ENCODE measurements at regions not wholly inside any gene's neighbourhood (a gene's known extent, or its start where the extent isn't known, plus 50 kb on each side); places are given as distances from the start of the nearest gene placed in this dataset.

DNA sequence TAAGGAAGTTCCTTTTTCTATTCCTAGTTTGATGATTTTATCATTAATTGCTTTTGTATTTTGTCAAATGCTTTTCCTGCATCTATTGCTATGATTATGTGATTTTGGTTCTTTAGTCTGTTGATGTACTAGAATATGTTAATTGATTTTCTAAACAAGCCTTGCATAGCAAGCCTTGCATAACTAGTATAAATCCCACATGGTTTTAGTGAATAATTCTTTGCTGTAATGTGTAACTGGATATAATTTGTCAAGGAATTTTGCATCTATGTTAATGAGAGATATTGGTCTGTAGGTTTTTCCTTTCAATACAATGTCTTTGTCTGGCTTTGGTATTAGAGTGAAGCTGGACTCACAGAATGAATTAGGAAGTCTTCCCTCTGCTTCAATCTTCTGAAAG, 460.2 kb downstream of the LTN1 start:
- Histone ChIP-seq H3K9me2 (replicated peaks; ENCODE audit: insufficient read depth, low read length) (no peaks in the 10 kb centered on the region), H2AFZ (ENCODE audit: low read depth, low read length, severe bottlenecking) (no peak overlapping the region), H3K9ac (ENCODE audit: low read length) (no peak overlapping the region), H3K36me3 (ENCODE audit: low read length) (no peaks in the 10 kb centered on the region), H3K4me3 (ENCODE audit: insufficient read depth, low read length, poor library complexity, severe bottlenecking) (no peak overlapping the region), H3K27ac (ENCODE audit: low read depth, low read length) (no peak overlapping the region), H3K4me2 (ENCODE audit: low read depth, low read length, poor library complexity, severe bottlenecking) (no peak overlapping the region), H3K9me3 (ENCODE audit: insufficient read depth, low read length) (no peaks in the 10 kb centered on the region), H4K20me1 (ENCODE audit: low read depth, low read length) (no peaks in the 10 kb centered on the region), H3F3A (ENCODE audit: insufficient read depth) (no peaks in the 10 kb centered on the region), H3K79me2 (ENCODE audit: insufficient read depth, low read length) (no peaks in the 10 kb centered on the region), H3K27me3 (ENCODE audit: low read length) (no peaks in the 10 kb centered on the region)
- no peak for TF ChIP-seq CTCF (IDR thresholded peaks at IDR 0.05; ENCODE audit: insufficient read depth, low read length, poor library complexity, severe bottlenecking)
- no peak for TF ChIP-seq EZH2phosphoT487 (conservative IDR thresholded peaks at IDR 0.05; ENCODE audit: low read length)

GRCh38 chr21:28523367-28523766, 469.3 kb downstream of the LTN1 start:
- Histone ChIP-seq H3K27ac (ENCODE audit: low read depth, low read length) (no peak overlapping the region), H4K20me1 (ENCODE audit: low read depth, low read length) (no peaks in the 10 kb centered on the region), H3K9me3 (ENCODE audit: insufficient read depth, low read length) (no peaks in the 10 kb centered on the region), H3K4me3 (ENCODE audit: insufficient read depth, low read length, poor library complexity, severe bottlenecking) (no peak overlapping the region), H3K9me2 (replicated peaks; ENCODE audit: insufficient read depth, low read length) (no peaks in the 10 kb centered on the region), H3K4me2 (ENCODE audit: low read depth, low read length, poor library complexity, severe bottlenecking) (no peak overlapping the region), H2AFZ (ENCODE audit: low read depth, low read length, severe bottlenecking) (no peak overlapping the region), H3K9ac (ENCODE audit: low read length) (no peak overlapping the region), H3K36me3 (ENCODE audit: low read length) (no peaks in the 10 kb centered on the region), H3K27me3 (ENCODE audit: low read length) (no peaks in the 10 kb centered on the region), H3K79me2 (ENCODE audit: insufficient read depth, low read length) (no peaks in the 10 kb centered on the region), H3F3A (ENCODE audit: insufficient read depth) (no peaks in the 10 kb centered on the region)
- TF ChIP-seq EZH2phosphoT487 (conservative IDR thresholded peaks at IDR 0.05; ENCODE audit: low read length) (no peak), CTCF (IDR thresholded peaks at IDR 0.05; ENCODE audit: insufficient read depth, low read length, poor library complexity, severe bottlenecking) (no peak)

GRCh38 chr21:28522014-28522799, 470.5 kb downstream of the LTN1 start:
- H3K27ac ChIP-seq (ENCODE audit: low read depth, low read length), result no peak overlapping the region
- H4K20me1 ChIP-seq (ENCODE audit: low read depth, low read length), result no peaks in the 10 kb centered on the region
- H3K79me2 ChIP-seq (ENCODE audit: insufficient read depth, low read length), result no peaks in the 10 kb centered on the region
- no peak overlapping the region for H3K4me3 ChIP-seq (ENCODE audit: insufficient read depth, low read length, poor library complexity, severe bottlenecking)
- H3K9me3 ChIP-seq (ENCODE audit: insufficient read depth, low read length), result no peaks in the 10 kb centered on the region
- H3F3A ChIP-seq (ENCODE audit: insufficient read depth), result no peaks in the 10 kb centered on the region
- H2AFZ ChIP-seq (ENCODE audit: low read depth, low read length, severe bottlenecking), result no peak overlapping the region
- no peak overlapping the region for H3K9ac ChIP-seq (ENCODE audit: low read length)
- H3K27me3 ChIP-seq (ENCODE audit: low read length), result no peaks in the 10 kb centered on the region
- no peaks in the 10 kb centered on the region for H3K36me3 ChIP-seq (ENCODE audit: low read length)
- no peak overlapping the region for H3K4me2 ChIP-seq (ENCODE audit: low read depth, low read length, poor library complexity, severe bottlenecking)
- TF ChIP-seq CTCF (IDR thresholded peaks at IDR 0.05; ENCODE audit: insufficient read depth, low read length, poor library complexity, severe bottlenecking), result no peak
- TF ChIP-seq EZH2phosphoT487 (conservative IDR thresholded peaks at IDR 0.05; ENCODE audit: low read length), result no peak
- no peaks in the 10 kb centered on the region for H3K9me2 ChIP-seq (replicated peaks; ENCODE audit: insufficient read depth, low read length)
